Inflammatory macrophage (primary cell): ENCODE measurements at regions not wholly inside any gene's neighbourhood (a gene's known extent, or its start where the extent isn't known, plus 50 kb on each side); places are given as distances from the start of the nearest gene placed in this dataset.

Experiments used
- DNase-seq, 2 donors: peaks; one replicate each; pipeline ENCODE4 v3.0.0-alpha.2; 2020 to 2022

DNA sequence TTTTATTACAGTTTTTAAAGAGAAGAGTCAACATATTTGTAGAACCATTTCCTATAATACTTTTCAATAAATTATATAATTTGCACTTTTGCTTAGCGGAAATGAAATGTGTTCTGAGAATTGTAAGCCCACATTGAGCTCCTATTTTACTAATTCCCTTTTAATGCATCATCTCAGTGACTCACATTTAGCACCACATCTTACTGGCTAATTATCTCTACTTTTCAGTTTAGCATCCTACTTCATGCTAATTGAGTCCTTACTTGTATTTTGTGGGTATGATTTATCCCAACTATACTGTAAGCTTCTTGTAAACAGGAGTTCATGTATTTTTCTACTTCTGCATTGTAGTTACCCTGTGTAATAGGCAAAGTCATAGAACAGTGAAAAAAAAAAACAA, 67.5 kb downstream of the TMX1 start:
- no peak for DNase-seq

DNA sequence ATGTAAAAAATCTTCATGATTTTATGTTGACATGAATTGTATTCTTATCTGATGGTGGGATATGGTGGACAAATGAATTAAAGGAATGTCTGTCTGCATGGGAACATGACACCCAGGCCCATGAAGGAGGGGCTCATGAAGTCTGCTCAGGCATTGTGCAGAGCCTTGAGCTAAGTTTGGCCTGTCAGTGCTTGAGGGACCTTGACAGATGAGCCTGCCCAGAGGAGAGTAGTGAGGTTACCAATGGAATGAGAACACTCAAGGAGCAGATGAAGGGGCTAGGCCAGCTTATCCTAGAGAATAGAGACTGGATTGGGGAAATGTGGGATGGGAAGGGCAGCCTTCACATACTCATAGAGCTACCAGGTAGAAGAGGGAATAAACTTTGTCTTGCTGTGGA, 68.8 kb downstream of the TMX1 start:
- no peak for DNase-seq

DNA sequence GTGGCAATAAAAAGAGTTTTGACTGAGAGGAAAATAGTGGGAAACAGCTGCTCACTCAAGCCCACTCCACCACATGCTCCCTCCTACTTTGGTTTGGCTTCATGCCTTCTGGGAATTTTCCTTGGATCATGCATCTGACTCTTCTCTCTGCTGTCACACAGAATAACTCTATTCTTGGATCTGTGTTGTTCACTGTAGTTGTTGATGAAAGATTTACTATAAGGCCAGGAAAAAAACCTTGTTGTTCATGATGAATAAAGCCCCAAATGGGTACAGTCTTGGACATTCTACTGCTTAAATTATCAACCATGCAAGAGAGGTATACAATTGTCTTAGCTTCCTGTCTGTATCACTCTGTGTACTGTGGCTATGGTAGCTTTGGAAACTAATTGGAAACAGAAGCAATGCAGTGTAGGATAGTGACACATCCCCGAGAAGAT, 70.5 kb downstream of the TMX1 start:
- no peak for DNase-seq

DNA sequence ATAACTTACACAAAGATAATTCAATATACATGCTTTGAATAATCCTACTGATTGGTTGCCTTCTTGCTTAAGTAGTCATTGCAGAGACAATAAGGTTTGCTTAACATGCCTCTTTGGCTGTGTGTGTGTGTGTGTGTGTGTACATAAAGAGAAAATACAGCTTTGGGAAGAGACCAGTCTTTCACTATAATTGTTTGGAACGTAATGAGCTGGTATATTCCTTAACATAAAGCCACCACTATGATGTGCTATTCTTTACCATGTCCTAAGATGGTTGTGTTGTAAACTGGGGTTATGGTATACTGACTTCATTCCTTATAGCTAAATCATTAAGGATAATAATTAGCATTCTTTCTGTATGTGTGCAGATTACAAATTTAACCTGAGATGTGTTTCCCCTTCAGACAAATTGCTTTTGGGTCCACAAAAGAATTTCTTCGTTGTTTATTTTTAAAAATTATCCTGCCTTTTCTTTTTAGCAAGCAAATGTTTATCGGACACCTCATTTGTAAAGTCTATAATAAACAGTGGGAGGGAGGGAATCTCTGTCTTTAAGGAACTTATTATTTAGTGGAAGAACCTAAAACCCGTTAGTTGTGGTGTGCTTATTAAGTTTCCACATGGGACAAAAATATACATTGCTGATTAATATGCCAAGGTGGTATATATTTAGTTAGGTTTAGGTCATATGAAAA, 74.4 kb downstream of the TMX1 start:
- no peak for DNase-seq

DNA sequence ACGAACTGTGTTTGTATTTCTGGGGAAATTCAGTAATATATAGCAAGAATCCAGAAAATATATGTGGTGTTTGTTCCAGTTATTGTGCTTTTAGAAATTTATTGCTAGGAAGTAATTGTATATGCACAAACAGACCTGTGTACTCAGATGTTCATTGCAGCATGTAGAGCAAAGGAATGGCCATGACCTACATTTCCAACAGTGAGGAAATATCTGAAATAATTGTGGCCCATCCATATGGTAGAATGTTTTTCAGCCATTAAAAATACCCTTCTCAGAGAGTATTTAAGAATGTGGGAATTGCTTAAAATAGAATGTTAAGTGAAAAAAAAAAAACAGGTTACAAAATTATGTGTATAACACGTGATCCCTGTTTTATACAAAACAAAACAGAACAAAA, 77.3 kb downstream of the TMX1 start:
- DNase-seq = no peak

DNA sequence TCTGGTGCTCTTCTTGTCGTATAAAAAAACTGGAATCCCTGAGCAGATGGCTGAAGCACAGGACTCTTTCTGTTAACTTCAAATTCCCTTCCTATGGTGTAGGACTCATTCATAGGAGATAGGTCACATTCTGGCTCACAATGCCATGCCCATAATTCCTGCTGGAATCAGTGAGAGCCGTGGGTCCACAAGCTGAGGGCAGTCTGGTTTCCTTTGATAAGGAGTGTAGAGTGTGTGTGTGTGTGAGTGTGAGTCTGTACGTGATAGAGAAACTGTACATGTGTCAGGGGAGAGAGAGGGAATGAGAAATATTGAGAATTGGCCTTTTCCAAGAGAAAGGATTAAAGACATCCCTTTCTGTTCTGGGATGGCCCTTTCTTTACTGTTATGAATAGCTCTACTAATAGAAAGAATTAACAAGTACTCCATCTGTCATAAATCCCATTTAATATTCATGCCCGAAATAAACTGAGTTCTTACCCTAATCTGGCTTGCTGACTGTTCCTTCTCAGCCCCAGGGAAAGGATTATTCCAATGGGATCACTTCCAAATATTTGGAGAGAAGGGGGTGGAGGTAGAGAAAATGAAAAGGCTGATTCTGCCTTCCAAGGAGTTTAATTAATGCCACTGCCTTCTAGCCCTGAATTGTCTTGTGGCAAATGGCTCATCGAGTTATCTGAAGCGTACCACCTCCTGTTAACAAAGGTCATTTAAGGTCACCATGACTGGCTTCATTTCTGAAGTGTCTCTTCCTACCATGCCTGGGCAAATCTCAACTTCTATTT, 79.0 kb downstream of the TMX1 start:
- no peak for DNase-seq

DNA sequence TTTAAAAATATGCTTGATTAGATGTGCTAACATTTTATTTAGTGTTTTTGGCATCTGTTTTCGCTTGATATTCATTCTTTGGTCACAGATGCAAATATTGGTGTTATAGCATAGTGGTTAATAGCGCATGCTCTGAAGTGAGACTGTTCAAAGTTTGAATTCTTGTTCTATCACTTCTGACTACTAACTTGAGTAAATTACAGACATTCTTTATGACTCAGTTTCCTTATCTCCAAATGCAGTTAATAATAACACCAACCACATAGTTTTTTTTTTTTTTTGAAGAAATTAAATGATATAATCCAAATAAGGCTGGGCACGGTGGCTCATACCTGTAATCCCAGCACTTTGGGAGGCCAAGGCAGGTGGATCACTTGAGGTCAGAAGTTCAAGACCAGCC, 81.0 kb downstream of the TMX1 start:
- DNase-seq = no peak

DNA sequence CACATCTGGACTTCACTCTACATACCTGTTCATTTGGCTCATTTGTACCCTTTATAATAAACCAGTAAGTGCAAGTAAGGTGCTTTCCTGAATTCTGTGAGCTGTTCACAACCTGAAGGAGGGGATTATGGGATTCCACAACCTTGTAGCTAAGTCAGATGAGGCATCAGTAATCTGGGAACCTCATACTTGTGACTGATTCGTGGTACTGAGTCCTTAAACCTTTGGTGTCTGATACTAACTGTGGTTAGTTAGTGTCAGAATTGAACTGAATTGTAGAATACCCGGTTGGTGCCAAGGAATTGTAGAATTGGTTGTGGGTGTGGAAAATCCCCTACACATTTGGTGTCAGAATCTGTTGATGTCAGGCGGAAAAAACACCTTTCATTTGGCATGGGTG, 83.4 kb downstream of the TMX1 start:
- no peak for DNase-seq

DNA sequence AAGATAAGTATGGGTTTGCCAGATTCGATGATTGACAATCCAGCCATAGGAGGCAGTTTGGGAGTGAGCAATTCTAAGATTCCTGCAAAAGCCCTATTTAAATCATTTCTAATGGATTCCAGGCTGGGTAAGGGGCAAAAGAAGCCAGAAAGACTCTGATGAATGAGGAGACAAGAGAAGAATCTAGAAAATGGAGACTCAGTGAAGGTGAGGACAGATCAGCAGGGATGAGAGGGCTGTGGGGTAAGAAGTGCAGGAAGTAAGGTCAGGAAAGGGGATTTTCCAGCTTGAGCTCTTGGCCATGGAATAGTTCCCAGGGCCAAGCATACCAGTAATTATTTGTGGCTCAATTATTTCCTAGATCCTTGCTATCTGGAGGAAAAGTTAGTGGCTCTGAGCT, 87.3 kb downstream of the TMX1 start:
- DNase-seq = no peak

DNA sequence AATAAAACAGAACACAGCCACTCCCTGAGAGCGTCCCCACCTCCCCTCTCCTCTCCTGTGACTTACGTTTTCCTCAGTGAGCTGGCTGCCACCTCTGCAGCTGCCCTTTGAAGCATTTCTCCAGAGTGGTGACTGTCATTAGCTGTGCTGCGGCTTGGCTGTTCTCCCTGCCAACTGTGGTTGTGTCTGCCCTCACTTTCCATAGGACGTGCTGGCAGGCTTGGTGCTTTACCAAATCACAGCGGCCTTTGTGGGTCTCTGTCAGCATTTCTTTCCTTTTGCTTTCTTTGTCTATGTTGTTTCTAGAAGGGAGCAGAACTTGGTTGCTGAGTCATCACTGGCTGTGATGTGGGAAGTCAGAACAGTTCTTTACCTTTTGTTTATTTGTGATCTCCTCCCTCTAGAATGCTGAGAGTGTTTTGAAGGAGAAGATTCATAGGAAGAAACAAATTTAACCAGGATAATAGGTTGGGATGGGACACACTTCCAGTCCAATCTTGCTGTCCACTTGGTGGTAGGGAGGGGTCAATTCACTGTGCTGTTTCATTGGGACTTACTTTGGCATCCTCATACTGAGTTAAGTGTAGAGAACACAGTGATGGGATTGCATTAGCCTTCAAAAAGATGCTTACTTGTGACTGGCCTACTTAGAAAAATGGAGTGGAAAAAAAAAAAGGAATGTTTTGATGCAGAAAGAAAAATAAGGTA, 88.2 kb downstream of the TMX1 start:
- DNase-seq = no peak

DNA sequence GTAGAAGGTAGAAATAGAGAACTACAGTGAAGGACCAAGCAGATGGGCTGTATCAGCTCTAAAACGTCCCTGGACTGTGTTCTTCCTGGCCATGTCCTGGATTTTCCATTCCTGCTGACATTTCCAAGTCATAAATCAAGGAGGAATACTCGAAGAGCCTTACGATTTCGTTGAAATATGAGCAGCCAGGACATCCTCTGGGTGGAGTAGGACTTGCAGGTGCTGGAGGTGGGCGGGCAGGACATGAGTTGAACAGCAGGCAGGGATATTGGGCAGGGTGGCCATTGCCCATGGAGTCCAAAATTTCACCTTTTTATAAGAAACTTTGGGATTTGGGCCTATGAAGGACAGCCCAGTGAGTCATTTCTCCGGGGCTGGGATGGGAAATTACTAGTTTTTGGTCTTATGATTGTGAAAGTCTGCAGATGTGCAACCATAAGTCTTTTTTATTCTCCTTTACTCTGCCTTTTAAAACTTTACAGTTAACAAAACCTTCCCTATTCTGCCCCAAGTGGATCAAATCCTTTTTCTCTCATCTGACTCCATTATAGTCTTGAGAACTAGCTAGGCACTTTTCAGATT, 88.8 kb downstream of the TMX1 start:
- DNase-seq = no peak

DNA sequence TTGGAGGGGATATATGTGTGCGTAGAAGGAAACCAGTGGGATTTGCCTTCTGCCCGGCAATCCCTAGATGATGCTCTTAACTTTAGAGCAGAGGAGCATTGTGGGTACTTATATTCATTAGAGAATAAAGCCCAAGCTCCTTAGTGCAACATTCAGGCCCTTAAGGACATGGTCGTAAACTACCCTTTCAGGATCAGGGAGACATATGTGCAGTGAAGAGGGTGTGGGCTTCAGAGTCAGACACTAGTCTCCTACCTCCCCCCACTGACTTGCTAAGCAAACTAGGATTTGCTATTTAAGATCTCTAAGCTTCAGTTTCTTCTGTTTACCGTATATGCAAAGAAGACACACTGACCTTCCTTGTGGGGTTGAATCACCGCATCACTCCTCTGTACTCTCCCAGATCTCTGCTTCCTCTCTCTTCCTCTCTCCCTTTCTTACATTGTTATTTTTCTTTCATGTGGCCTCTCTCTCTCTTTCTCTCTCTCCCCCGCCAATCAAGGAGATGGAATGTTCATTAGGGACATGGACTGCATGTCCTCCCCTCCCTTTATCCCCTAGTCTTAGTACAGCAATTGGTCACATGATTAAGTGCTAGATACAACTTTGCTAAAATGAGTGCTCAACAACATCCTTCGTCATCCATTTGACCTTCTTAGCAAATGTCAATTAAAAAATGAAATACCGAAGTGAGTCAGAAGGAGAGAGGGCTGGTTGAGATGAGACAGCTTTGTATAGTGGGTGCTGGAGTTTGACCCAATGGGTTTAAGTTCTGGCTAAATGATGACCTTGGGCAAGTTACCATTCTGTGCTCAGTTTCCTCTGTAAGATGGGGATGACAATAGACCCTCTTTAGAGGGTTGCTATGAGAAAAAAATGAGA, 91.7 kb downstream of the TMX1 start:
- no peak for DNase-seq

DNA sequence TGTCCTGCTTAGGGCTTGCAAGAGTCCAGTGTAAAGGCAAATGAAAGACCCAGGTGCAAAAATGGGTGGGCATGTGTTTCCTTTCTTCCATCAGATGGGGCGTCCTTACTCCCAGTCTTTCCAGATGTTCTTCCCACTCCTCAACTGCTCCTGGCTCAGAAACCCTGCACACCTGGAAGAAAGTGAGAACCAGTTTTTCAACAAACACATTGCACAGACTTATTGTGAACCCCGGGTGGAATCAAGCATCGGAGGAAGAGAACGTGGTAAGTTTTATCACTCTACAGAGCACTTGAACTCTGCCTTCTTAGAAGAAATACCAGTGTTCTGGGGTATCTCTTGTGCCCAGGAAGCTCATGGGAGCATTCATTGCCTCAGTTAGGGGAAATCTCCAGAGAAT, 93.3 kb downstream of the TMX1 start:
- DNase-seq = no peak

DNA sequence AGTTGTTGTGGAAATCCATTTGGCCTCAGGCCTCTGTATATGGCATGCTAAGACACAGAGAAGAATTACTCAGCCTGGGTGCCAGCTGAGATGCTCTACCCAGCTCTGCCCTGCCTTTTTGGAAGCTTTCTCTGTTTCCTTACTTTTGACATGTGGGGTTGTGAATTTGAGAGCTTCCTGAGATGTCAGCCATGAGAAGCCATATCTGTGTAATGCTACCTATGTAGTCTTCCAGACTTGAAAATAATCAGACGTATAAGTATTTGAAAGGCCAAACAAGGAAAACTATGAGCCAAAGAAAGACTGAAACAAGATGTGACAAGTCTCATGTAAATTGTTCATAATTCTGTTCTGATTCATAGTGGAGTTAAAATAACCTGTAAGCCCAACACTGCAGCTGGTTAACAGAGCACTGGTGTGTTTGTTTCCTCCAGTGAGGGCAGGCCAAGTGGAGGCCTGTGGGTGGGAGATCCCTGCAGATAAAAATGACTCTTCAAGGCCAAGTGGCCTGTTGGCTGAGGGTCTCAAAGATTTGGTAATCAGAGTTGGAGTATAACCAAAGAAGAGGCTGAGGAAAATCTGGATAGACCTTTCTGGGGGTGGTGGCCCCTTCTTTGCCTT, 94.0 kb downstream of the TMX1 start:
- no peak for DNase-seq

DNA sequence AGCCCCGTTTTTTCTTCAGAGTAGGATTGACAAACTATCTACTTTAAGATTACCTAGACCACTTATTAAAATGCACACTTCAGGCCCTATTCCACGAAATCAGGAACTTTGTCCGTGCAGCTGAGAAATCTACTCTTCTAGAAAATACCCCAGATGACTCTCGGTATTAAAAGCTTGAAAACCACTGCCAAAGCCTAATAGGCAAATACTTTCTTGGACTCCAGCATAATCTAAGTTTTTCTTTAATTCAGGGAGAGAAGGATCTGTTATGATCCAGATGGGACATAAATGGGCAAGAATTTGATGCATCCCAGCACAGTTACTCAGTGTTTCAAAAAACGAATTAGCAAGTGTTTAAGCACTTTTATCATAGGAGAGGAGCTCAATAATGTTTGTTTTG, 94.5 kb downstream of the TMX1 start:
- no peak for DNase-seq

DNA sequence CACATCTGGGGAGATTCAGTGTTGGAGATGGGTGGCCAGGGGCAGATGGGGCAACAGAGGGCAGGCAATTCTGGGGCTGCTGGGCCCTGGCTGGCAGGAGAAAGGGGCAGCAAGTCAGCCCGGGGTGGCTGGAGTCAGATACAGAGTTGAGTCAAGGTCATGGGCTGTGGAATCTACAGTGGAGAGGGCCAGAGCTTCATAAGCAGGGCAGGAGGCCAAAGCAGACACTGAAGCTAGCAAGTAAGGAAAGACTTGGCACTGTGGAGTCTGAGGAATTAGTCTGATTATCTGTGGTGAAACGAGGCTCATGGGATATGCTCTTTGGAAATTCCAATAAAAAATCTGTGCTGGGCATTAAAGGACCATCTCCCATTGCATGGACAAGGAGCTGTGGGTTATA, 95.5 kb downstream of the TMX1 start:
- DNase-seq = no peak

DNA sequence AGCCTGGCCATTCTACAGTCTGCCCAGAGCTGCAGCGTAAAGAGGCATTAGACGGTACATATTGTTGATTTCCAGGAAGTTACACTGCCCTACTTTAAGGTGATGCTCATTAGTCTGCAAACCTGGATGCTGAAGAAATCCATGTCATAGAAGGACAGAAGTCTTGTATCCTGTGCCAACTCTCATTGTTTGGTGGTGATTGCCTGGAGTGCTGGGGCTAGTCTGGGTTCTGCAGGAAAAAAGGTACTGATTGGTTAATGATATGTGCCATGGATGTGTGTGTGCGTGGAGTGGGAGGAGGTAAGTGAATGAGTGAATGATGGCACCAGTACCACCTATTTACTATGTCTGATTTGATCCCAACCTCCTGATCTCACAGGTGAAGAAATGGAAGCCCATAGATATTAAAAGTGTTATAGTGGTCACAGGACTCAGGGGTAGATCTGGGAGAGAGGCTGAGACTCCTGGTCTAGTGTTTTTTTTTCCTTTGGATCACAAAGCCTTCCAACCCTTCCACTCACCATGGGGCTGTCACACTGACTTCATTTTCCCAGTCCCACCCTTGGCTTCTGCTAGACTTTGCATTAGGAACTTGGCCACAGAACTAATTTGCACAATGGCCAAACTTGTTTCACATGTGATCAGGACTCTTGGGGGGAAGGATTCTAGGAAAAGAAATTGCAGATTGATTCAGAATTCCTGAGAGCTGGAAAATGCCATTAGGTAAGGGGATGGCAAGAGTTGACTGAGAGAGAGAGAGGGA, 96.1 kb downstream of the TMX1 start:
- DNase-seq = no peak

DNA sequence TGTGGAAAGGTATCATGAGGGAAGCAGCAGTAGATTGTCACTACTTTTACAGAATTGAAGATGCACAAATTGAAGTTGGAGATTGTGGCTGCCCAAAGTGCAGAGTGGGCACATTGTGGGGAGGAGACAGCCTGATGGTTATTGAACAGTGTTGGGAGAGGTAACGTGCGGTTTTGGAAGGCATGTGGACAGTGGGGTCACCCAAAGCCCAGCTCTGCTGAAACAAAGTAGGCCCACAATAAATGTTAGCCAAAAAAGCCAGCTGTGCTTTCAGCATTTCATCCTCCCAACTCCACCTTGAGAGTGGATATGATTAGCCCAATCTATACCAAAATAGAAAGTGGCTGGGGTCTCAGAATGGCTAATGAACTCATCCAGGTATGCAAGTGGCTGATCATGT, 96.7 kb downstream of the TMX1 start:
- DNase-seq = no peak

DNA sequence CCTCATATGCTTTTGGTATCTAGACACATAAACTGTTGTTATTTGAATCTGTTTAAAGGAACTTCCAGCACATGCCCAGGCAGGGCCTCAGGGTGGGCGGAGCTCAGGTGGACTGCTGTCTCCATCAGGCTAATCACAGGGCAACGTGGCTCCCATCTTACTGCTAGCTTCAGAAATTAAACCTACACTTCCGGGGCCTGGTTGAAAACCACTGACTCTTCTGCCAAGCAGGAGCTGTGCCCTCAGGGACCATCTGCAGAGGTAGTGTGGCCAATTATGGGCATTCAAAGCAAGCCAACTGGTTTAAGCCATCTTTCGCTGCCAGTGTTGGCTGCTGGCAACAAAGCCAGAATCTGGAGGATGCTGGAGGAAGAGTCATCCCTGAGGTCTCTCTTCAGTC, 97.5 kb downstream of the TMX1 start:
- no peak for DNase-seq

DNA sequence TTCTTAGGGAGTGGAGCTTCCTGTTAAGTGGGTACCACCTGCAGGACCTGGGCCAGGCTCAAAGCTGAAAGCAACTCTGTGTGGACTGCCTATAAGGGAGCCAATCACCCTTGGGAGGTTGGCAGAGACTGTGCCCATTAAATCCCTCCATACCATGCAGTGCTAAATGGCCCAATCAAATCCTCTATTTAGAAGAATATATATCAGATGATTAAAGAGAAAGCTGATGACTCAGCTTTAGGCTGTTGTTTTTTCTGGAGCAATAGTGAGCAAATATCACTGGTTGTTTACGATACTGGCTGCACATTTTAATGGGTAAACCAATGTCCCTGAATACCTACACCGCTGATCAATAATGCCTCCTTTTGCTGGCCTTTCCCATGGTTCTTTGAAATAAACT, 101.3 kb downstream of the TMX1 start:
- DNase-seq = no peak

DNA sequence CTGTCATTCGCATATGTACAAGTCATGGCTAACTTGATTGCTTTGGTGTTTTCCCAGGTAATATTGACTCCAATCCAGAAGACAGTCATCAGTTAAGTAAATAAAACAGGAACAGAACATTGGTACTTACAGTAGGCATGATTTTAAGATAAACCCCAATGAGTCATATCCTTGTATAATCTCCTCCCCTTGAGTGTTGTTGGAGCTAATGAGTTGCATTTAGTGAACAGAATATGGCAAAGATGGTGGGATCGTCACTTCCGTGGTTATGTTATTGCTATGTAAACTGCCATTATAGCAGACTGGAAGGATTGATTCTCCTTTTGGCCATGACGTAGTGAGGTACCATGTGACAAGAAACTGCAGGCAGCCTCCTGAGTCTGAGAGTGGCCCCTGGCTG, 102.2 kb downstream of the TMX1 start:
- DNase-seq = no peak
